H1 (cell line): ENCODE measurements at regions not wholly inside any gene's neighbourhood (a gene's known extent, or its start where the extent isn't known, plus 50 kb on each side); places are given as distances from the start of the nearest gene placed in this dataset.

ENCODE experiments used
- EGR1 ChIP-seq: IDR thresholded peaks from 2 replicates; pipeline ENCODE4 v1.6.1; 2011; ENCODE audit warnings: low read depth, low read length, borderline replicate concordance
- HDAC6 ChIP-seq: IDR thresholded peaks from one replicate; pipeline ENCODE4 v1.7.1; 2012; ENCODE audit warnings: low read depth, mild to moderate bottlenecking, inconsistent platforms, low read length, moderate library complexity
- MAFK ChIP-seq: IDR thresholded peaks from 2 replicates; pipeline ENCODE4 v1.6.1; 2012; ENCODE audit warnings: low read depth, mild to moderate bottlenecking, improper control_type of control experiment, low read length
- NANOG ChIP-seq: IDR thresholded peaks from 2 replicates; pipeline ENCODE4 v1.6.1; 2011; ENCODE audit warnings: low read length, low read depth, mild to moderate bottlenecking, inconsistent platforms; ENCODE audit not compliant: insufficient read depth, poor library complexity, severe bottlenecking
- TAF7 ChIP-seq: optimal IDR thresholded peaks from 2 replicates; pipeline ENCODE3; 2011; ENCODE audit warnings: low read depth, mild to moderate bottlenecking, inconsistent platforms, low read length, moderate library complexity, borderline replicate concordance

DNA sequence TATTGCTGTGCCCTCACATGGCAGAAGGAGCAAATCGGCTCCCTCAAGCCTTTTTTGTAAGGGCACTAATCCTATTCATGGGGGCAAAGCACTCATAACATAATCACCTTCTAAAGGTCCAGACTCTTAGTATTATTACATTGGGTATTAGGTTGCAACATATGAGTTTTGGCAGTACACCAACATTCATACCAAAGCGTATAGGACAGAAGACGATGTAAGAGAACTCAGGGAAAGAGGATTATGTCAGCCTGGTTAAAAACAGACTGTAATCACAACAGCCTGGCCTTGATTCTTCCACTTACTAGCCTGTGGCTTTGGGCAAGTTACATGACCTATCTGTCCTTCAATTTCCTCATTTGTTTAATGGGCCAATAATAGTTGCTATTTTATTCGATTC is 828.5 kb upstream of the NECTIN3 start (continued):
- TF ChIP-seq EGR1 (no peak), NANOG (no peak), TAF7 (no peak), HDAC6 (no peak), MAFK (no peak)
